ENCODE measurements at regions not wholly inside any gene's neighbourhood (a gene's known extent, or its start where the extent isn't known, plus 50 kb on each side); places are given as distances from the start of the nearest gene placed in this dataset.

GRCh38 chr10:6345404-6345803 is 142.7 kb downstream of the PFKFB3 start:
- ChIA-PET POLR2A (no interaction called here), CTCF (interaction anchor here (3.6 kb wide), 1 partner anchor 143 kb away, joined by 22 read pairs; the partner anchor contains the start of gene PFKFB3)
- Mint-ChIP-seq H3K27ac (no peak overlapping the region), H3K9me3 (peaks cover 6% of the 10 kb centered on the region), H3K4me1 (ENCODE audit: low read depth) (peaks cover 51% of the 10 kb centered on the region), H3K27me3 (no peaks in the 10 kb centered on the region), H3K36me3 (ENCODE audit: low read depth) (peaks cover 3% of the 10 kb centered on the region), H3K4me3 (no peak overlapping the region)
- intact Hi-C loops (cut with micrococcal nuclease): no loop called here
- DNase-seq (no peak), ATAC-seq (no peak)
- no peak for TF ChIP-seq CTCF (IDR thresholded peaks at IDR 0.05)

- CTCF ChIA-PET: interaction anchor here (1.1 to 4.5 kb wide), 6 partner anchors 9 to 144 kb away, joined by 3 to 39 read pairs (median 10); partner anchors contain the start of gene PFKFB3
- DNase-seq: no peak
- ATAC-seq: no peak
- no peak for TF ChIP-seq CTCF (IDR thresholded peaks at IDR 0.05)
- Mint-ChIP-seq H3K9me3 (peaks cover 6% of the 10 kb centered on the region), H3K27me3 (no peaks in the 10 kb centered on the region), H3K36me3 (ENCODE audit: low read depth) (peaks cover 3% of the 10 kb centered on the region), H3K4me1 (ENCODE audit: low read depth) (peaks cover 54% of the 10 kb centered on the region), H3K4me3 (no peak overlapping the region), H3K27ac (peak overlapping the region; percentile 99)
- intact Hi-C loops (cut with micrococcal nuclease): no loop called here
- POLR2A ChIA-PET: interaction anchor here (0.8 to 3.7 kb wide), 13 partner anchors 8 to 236 kb away, joined by 3 to 22 read pairs (median 5); partner anchors contain the start of gene PFKFB3
Measured at GRCh38 chr10:6346631-6347030, 143.9 kb downstream of the PFKFB3 start.

- peak; percentile 77 for DNase-seq
- peaks cover 3% of the 10 kb centered on the region for H3K36me3 Mint-ChIP-seq (ENCODE audit: low read depth)
- H3K9me3 Mint-ChIP-seq: peaks cover 6% of the 10 kb centered on the region
- intact Hi-C loops (cut with micrococcal nuclease): no loop called here
- ChIA-PET POLR2A (interaction anchor here (0.7 to 3.7 kb wide), 23 partner anchors 8 to 289 kb away, joined by 3 to 22 read pairs (median 5); partner anchors contain the start of gene PFKFB3), CTCF (interaction anchor here (0.8 to 4.5 kb wide), 16 partner anchors 13 to 273 kb away, joined by 3 to 39 read pairs (median 3); partner anchors contain the start of gene PFKFB3)
- no peaks in the 10 kb centered on the region for H3K27me3 Mint-ChIP-seq
- peaks cover 57% of the 10 kb centered on the region for H3K4me1 Mint-ChIP-seq (ENCODE audit: low read depth)
- ATAC-seq: peak; percentile 63
- H3K4me3 Mint-ChIP-seq: peak overlapping the region; percentile 66
- peak overlapping the region; percentile 99 for H3K27ac Mint-ChIP-seq
- no peak for TF ChIP-seq CTCF (IDR thresholded peaks at IDR 0.05)
Measured at GRCh38 chr10:6347391-6347951, 144.7 kb downstream of the PFKFB3 start.

DNA sequence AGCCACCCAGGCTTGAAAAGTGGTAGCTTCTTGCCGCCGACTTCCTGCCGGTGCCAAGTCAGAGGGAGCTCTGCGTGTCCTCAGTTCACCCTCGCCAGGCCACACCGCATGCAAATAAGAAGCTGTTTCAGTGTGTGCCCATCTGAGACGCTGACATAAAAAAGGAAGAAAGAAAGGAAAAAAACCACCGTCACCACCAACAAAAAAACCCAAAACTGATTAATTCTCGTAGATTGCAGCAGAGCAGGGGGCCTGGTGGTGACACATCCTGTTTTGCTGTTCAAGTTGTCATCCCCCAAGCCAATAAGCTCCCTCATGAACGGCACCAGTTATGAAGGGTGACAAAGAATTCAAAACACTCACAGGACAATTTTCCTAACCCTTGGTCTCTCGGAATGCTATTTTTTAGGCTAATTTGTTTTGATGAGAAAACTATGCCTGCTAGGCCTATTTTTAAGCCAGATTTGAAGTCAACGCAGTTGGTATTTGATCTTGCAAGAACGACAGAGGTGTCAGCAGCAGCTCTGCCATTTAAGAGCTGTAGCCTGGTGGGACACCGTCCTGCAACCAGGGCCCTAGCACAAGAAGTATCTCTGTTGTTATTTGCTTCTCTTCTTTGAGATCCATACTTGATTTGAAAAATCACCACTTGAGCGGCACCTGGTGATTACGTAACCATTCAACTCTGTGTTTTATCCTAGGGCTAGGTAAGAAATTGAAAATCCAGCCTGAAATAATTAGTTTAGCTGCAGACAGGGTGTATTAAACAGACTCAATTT is 145.6 kb downstream of the PFKFB3 start:
- Mint-ChIP-seq H3K36me3 (ENCODE audit: low read depth) (peaks cover 3% of the 10 kb centered on the region), H3K4me3 (peak overlapping the region; percentile 66), H3K27ac (peak overlapping the region; percentile 99), H3K9me3 (peaks cover 6% of the 10 kb centered on the region), H3K27me3 (no peaks in the 10 kb centered on the region), H3K4me1 (ENCODE audit: low read depth) (peaks cover 56% of the 10 kb centered on the region)
- ChIA-PET CTCF (interaction anchor here (0.8 to 4.5 kb wide), 18 partner anchors 12 to 274 kb away, joined by 3 to 39 read pairs (median 3); partner anchors contain the start of gene PFKFB3), POLR2A (interaction anchor here (0.7 to 3.7 kb wide), 25 partner anchors 9 to 290 kb away, joined by 3 to 22 read pairs (median 4); partner anchors contain the start of gene PFKFB3)
- DNase-seq (peak; percentile 93), ATAC-seq (peak; percentile 90)
- no peak for TF ChIP-seq CTCF (IDR thresholded peaks at IDR 0.05)
- intact Hi-C loops (cut with micrococcal nuclease): loop anchor here (1.0 kb wide), 1 partner anchor 73 kb away; no protein-coding TSS in a partner anchor

Measured in activated CD8-positive, alpha-beta T cell treated with anti-CD3 and anti-CD28 coated beads for 36 hours (primary cell).